ENCODE measurements at regions not wholly inside any gene's neighbourhood (a gene's known extent, or its start where the extent isn't known, plus 50 kb on each side); places are given as distances from the start of the nearest gene placed in this dataset.

DNA sequence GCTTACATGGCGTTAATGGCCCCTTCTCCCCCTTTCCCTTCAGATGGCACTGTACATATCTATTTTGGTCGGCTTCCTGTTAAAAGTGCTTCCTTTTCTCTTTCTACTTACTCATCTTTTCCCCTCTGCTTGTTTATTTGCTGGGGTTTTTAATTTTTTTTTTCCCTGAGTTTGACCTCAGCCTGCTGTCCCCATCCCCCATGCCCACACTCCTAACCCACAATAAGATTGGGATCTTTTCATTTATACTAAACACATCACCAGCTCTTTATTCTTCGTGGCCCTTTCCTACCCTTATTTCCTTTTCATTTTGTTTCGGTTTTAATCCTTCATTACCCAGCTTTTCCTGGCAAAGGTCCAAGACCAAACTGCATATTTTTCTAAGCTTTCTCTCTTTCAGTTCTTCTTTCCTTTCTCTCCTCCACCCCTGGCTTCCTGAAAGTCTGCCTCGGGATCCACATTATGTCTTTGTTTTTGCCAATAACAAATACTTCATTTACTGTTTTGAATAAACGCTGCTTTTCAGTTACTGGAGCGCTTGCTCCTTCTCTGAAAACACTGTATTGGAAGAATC is 152.0 kb upstream of the USP9X start:
- TF ChIP-seq, protein P1, sequence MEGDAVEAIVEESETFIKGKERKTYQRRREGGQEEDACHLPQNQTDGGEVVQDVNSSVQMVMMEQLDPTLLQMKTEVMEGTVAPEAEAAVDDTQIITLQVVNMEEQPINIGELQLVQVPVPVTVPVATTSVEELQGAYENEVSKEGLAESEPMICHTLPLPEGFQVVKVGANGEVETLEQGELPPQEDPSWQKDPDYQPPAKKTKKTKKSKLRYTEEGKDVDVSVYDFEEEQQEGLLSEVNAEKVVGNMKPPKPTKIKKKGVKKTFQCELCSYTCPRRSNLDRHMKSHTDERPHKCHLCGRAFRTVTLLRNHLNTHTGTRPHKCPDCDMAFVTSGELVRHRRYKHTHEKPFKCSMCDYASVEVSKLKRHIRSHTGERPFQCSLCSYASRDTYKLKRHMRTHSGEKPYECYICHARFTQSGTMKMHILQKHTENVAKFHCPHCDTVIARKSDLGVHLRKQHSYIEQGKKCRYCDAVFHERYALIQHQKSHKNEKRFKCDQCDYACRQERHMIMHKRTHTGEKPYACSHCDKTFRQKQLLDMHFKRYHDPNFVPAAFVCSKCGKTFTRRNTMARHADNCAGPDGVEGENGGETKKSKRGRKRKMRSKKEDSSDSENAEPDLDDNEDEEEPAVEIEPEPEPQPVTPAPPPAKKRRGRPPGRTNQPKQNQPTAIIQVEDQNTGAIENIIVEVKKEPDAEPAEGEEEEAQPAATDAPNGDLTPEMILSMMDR (conservative IDR thresholded peaks at IDR 0.05; ENCODE audit: low read length): no peak
- no peak for TF ChIP-seq EZH2phosphoT487 (IDR thresholded peaks at IDR 0.05; ENCODE audit: borderline replicate concordance, low read depth, low read length)

Measured in OCI-LY7 (cell line).